Hepatocyte (in vitro differentiated cells): ENCODE measurements at regions not wholly inside any gene's neighbourhood (a gene's known extent, or its start where the extent isn't known, plus 50 kb on each side); places are given as distances from the start of the nearest gene placed in this dataset.

Experiments
- EZH2 ChIP-seq: fragments of 200-600 bp; sonication (generic); IDR thresholded peaks from 2 replicates; pipeline ENCODE4 v1.6.1; 2016; ENCODE audit warnings: antibody characterized with exemption, mild to moderate bottlenecking, borderline replicate concordance
- EZH2phosphoT487 ChIP-seq: fragments of 200-600 bp; sonication (generic); IDR thresholded peaks from one replicate; pipeline ENCODE4 v1.6.1; 2018; ENCODE audit warnings: antibody characterized with exemption, mild to moderate bottlenecking, low read depth, moderate library complexity; ENCODE audit not compliant: unreplicated experiment, severe bottlenecking
- TF ChIP-seq, protein P1 (sequence below): fragments of 200-600 bp; sonication (generic); IDR thresholded peaks from 2 replicates; pipeline ENCODE4 v1.5.1; 2016; ENCODE audit warnings: antibody characterized with exemption, mild to moderate bottlenecking; ENCODE audit not compliant: poor library complexity

DNA sequence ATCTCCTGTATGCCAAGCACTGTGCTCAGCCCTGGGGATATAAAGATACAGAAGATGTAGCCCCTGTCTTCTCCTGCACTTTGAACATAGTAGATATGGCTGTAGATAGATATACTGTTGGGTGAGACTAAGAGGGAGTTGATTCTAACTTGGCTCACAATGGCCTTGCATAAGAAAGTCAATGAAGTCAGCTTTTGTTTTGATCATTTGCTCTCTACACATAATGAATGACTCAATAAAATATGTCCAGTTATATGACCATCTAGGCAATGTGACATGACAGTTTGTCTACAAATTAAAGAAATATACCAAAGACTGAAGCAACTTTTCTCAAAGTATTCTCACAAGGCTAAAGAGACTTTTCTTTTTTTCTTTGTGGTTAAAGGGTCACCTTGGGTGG is 147.6 kb upstream of the DIPK2B start:
- TF ChIP-seq, protein P1, sequence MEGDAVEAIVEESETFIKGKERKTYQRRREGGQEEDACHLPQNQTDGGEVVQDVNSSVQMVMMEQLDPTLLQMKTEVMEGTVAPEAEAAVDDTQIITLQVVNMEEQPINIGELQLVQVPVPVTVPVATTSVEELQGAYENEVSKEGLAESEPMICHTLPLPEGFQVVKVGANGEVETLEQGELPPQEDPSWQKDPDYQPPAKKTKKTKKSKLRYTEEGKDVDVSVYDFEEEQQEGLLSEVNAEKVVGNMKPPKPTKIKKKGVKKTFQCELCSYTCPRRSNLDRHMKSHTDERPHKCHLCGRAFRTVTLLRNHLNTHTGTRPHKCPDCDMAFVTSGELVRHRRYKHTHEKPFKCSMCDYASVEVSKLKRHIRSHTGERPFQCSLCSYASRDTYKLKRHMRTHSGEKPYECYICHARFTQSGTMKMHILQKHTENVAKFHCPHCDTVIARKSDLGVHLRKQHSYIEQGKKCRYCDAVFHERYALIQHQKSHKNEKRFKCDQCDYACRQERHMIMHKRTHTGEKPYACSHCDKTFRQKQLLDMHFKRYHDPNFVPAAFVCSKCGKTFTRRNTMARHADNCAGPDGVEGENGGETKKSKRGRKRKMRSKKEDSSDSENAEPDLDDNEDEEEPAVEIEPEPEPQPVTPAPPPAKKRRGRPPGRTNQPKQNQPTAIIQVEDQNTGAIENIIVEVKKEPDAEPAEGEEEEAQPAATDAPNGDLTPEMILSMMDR: no peak
- TF ChIP-seq EZH2 (no peak), EZH2phosphoT487 (no peak)
